ENCODE measurements at regions not wholly inside any gene's neighbourhood (a gene's known extent, or its start where the extent isn't known, plus 50 kb on each side); places are given as distances from the start of the nearest gene placed in this dataset.

- H3K27ac ChIP-seq: no peak overlapping the region
- H3K4me3 ChIP-seq: no peak overlapping the region
- DNase-seq (ENCODE audit: low spot score): no peak
- no peak for TF ChIP-seq CTCF (IDR thresholded peaks at IDR 0.05)
Observed at GRCh38 chr4:63898961-63899360, 510.3 kb downstream of the TECRL start.

GRCh38 chr4:63894161-63894560 is 515.1 kb downstream of the TECRL start:
- H3K27ac ChIP-seq: no peak overlapping the region
- no peak for DNase-seq (ENCODE audit: low spot score)
- TF ChIP-seq CTCF (IDR thresholded peaks at IDR 0.05): no peak
- no peak overlapping the region for H3K4me3 ChIP-seq

- no peak overlapping the region for H3K4me3 ChIP-seq
- no peak overlapping the region for H3K27ac ChIP-seq
- no peak for DNase-seq (ENCODE audit: low spot score)
- no peak for TF ChIP-seq CTCF (IDR thresholded peaks at IDR 0.05)
Observed at GRCh38 chr4:63869370-63869769, 539.9 kb downstream of the TECRL start.

- no peak for DNase-seq (ENCODE audit: low spot score)
- no peak for TF ChIP-seq CTCF (IDR thresholded peaks at IDR 0.05)
- Histone ChIP-seq H3K27ac (no peak overlapping the region), H3K4me3 (no peak overlapping the region)
Observed at GRCh38 chr4:63851496-63851895, 557.8 kb downstream of the TECRL start.

GRCh38 chr4:63841266-63841665 is 568.0 kb downstream of the TECRL start:
- H3K27ac ChIP-seq: no peak overlapping the region
- DNase-seq (ENCODE audit: low spot score): no peak
- no peak overlapping the region for H3K4me3 ChIP-seq
- TF ChIP-seq CTCF (IDR thresholded peaks at IDR 0.05): no peak

- no peak for DNase-seq (ENCODE audit: low spot score)
- TF ChIP-seq CTCF (IDR thresholded peaks at IDR 0.05): no peak
- Histone ChIP-seq H3K4me3 (no peak overlapping the region), H3K27ac (no peak overlapping the region)
Observed at GRCh38 chr4:63831590-63832155, 577.6 kb downstream of the TECRL start.

- no peak overlapping the region for H3K27ac ChIP-seq
- TF ChIP-seq CTCF (IDR thresholded peaks at IDR 0.05): no peak
Observed at GRCh38 chr4:63817196-63817865, 591.9 kb downstream of the TECRL start.

More at GRCh38 chr4:63817196-63817865, 591.9 kb downstream of the TECRL start:
- H3K4me3 ChIP-seq: no peak overlapping the region
- no peak for DNase-seq (ENCODE audit: low spot score)
